Keratinocyte (primary cell): ENCODE measurements at regions not wholly inside any gene's neighbourhood (a gene's known extent, or its start where the extent isn't known, plus 50 kb on each side); places are given as distances from the start of the nearest gene placed in this dataset.
"Not testable (repeated sequence)": the region's sequence is repeated elsewhere in the genome, so short reads cannot be mapped to it uniquely, and the experiment has no call there.

Source experiments
- DNase-seq: peaks from one replicate; pipeline ENCODE4 v3.0.0-alpha.2; 2011; ENCODE audit warnings: low read depth, missing footprints, low spot score
- FAIRE-seq: peaks from 2 replicates; lab custom pipeline; 2011; peaks lifted over from hg19 to GRCh38; lab: Jason Lieb, UNC
- H2AFZ ChIP-seq: 2 replicates; pipeline ENCODE4 v1.6.0; 2012; ENCODE audit warnings: low read length, control low read depth, inconsistent platforms; ENCODE audit not compliant: control insufficient read depth
- H3K27ac ChIP-seq: 2 replicates; pipeline ENCODE4 v1.5.1; 2011; ENCODE audit warnings: low read length; ENCODE audit not compliant: control insufficient read depth, insufficient read depth
- H3K27me3 ChIP-seq: 3 replicates; pipeline ENCODE4 v1.6.0; 2011; ENCODE audit warnings: low read length; ENCODE audit not compliant: control insufficient read depth, insufficient read depth; ENCODE audit errors: extremely low read depth
- H3K36me3 ChIP-seq, 2 experiments: 2 replicates in 1 of 2; 3 replicates in 1 of 2; pipeline ENCODE4 v1.5.1; 2011; ENCODE audit warnings: low read length in 2 of 2, mild to moderate bottlenecking in 1 of 2; ENCODE audit not compliant: control insufficient read depth in 2 of 2, insufficient read depth in 2 of 2; ENCODE audit errors: extremely low read depth in 1 of 2
- H3K4me1 ChIP-seq: 3 replicates; pipeline ENCODE4 v1.5.1; 2011; ENCODE audit warnings: low read length; ENCODE audit not compliant: control insufficient read depth, insufficient read depth; ENCODE audit errors: extremely low read depth
- H3K4me2 ChIP-seq: 3 replicates; pipeline ENCODE4 v1.6.0; 2011; ENCODE audit warnings: low read depth, low read length; ENCODE audit not compliant: control insufficient read depth, insufficient read depth; ENCODE audit errors: extremely low read depth
- H3K4me3 ChIP-seq, 3 experiments: fragments of 200-600 bp in 1 of 3; sonication (generic) in 1 of 3; 2 replicates in 2 of 3; 3 replicates in 1 of 3; pipeline ENCODE4 v1.5.1; 2011 to 2016; ENCODE audit warnings: low read length in 3 of 3, mild to moderate bottlenecking in 3 of 3, control low read depth in 2 of 3, inconsistent platforms in 1 of 3, low read depth in 1 of 3, mixed read lengths in 1 of 3, mixed run types in 1 of 3, moderate library complexity in 1 of 3; ENCODE audit not compliant: control insufficient read depth in 2 of 3, insufficient read depth in 2 of 3; ENCODE audit errors: extremely low read depth in 1 of 3
- H3K79me2 ChIP-seq: 2 replicates; pipeline ENCODE4 v1.6.0; 2012; ENCODE audit warnings: low read length; ENCODE audit not compliant: control insufficient read depth, insufficient read depth
- H3K9ac ChIP-seq: 3 replicates; pipeline ENCODE4 v1.6.0; 2011; ENCODE audit warnings: low read length; ENCODE audit not compliant: control insufficient read depth, insufficient read depth; ENCODE audit errors: extremely low read depth
- H3K9me1 ChIP-seq: 3 replicates; pipeline ENCODE4 v1.6.0; 2011; ENCODE audit warnings: low read length; ENCODE audit not compliant: control insufficient read depth, insufficient read depth; ENCODE audit errors: extremely low read depth
- H3K9me3 ChIP-seq: 2 replicates; pipeline ENCODE4 v1.5.1; 2012; ENCODE audit warnings: low read depth, low read length; ENCODE audit not compliant: control insufficient read depth
- H4K20me1 ChIP-seq: 3 replicates; pipeline ENCODE4 v1.6.0; 2011; ENCODE audit warnings: low read length; ENCODE audit not compliant: control insufficient read depth, insufficient read depth; ENCODE audit errors: extremely low read depth
- EZH2 ChIP-seq: IDR thresholded peaks from one replicate; pipeline ENCODE4 v1.6.1; 2012; ENCODE audit warnings: inconsistent platforms, mild to moderate bottlenecking, low read length, moderate library complexity
- dilution Hi-C: fragments of 300-500 bp; cut with MboI; formaldehyde crosslinking; loops from one replicate; pipeline ENCODE4 v1.7.0; 2020; ENCODE audit warnings: low sequenced_read_pairs; ENCODE audit not compliant: extremely low pct_ligation_motif_present
- TF ChIP-seq, protein P1 (sequence below), 3 experiments: IDR thresholded peaks in 1 of 3; conservative IDR thresholded peaks in 1 of 3; optimal IDR thresholded peaks in 1 of 3; 2 replicates in 2 of 3; 3 replicates in 1 of 3; pipeline versions ENCODE3 to v1.5.1; 2011; ENCODE audit warnings: low read length in 3 of 3, mild to moderate bottlenecking in 3 of 3, moderate library complexity in 2 of 3, control low read depth in 1 of 3, inconsistent platforms in 1 of 3; ENCODE audit not compliant: insufficient read depth in 2 of 3; ENCODE audit errors: extremely low read depth in 1 of 3

- Histone ChIP-seq H3K27me3 (no peaks in the 10 kb centered on the region), H3K4me2 (no peak overlapping the region), H3K79me2 (no peaks in the 10 kb centered on the region), H3K4me1 (no peaks in the 10 kb centered on the region), H3K27ac (no peak overlapping the region), H3K36me3 (no peaks in the 10 kb centered on the region), H3K9me1 (no peaks in the 10 kb centered on the region), H3K9ac (no peak overlapping the region), H2AFZ (no peak overlapping the region), H3K9me3 (no peaks in the 10 kb centered on the region), H3K4me3 (no peak overlapping the region), H4K20me1 (no peaks in the 10 kb centered on the region)
- dilution Hi-C loops, result no loop called here
- FAIRE-seq, result no peak
- no peak for DNase-seq
- no peak for TF ChIP-seq EZH2
- TF ChIP-seq, protein P1, sequence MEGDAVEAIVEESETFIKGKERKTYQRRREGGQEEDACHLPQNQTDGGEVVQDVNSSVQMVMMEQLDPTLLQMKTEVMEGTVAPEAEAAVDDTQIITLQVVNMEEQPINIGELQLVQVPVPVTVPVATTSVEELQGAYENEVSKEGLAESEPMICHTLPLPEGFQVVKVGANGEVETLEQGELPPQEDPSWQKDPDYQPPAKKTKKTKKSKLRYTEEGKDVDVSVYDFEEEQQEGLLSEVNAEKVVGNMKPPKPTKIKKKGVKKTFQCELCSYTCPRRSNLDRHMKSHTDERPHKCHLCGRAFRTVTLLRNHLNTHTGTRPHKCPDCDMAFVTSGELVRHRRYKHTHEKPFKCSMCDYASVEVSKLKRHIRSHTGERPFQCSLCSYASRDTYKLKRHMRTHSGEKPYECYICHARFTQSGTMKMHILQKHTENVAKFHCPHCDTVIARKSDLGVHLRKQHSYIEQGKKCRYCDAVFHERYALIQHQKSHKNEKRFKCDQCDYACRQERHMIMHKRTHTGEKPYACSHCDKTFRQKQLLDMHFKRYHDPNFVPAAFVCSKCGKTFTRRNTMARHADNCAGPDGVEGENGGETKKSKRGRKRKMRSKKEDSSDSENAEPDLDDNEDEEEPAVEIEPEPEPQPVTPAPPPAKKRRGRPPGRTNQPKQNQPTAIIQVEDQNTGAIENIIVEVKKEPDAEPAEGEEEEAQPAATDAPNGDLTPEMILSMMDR (optimal IDR thresholded peaks at IDR 0.05 in 1 of 3, IDR thresholded peaks at IDR 0.05 in 1 of 3, conservative IDR thresholded peaks at IDR 0.05 in 1 of 3; ENCODE audit: extremely low read depth in 1 of 3, insufficient read depth in 2 of 3, low read length in 3 of 3), result no peak
Measured at GRCh38 chr14:29007990-29008389, 241.4 kb downstream of the FOXG1 start.

DNA sequence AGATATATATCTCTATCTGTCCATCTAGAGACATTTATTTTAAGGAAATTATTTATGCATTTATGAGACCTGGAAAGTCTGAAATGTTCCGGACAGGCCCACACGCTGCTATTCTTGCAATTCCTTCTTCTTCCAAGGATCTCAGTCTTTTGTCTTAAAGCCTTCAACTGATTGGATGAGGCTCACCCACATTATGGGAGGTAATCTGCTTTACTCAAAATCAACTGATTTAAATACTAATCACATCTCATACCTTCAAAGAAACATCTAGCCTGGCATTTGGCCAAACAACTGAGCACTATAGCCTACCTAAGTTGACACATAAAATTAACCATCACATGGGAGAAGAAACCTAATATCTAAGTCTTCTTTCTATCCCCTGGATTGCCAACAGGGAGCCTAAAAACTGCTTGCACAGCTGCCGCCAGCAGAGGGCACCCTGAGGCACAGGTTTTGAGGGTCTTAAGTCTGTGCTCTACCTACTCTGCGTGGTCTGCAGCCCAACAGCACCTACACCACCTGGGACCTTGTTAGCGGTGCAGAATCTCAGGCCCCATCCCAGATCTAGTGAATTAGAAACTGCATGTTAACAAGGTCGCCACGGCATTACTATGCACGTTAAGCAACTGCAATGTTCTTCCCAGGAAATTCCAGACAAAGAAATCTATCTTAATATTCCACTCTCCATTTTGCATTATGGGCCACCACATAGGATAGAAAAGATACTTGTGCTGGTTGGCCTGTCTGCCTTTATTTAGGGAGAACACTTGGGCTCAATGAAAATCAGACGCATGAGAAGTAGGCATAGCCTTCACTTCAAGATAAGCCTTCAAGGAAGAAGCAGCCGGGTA is 249.7 kb downstream of the FOXG1 start:
- Histone ChIP-seq H3K4me2 (no peak overlapping the region), H3K4me1 (no peaks in the 10 kb centered on the region), H3K9me1 (no peaks in the 10 kb centered on the region), H3K9me3 (no peaks in the 10 kb centered on the region), H3K4me3 (no peak overlapping the region), H3K79me2 (no peaks in the 10 kb centered on the region), H2AFZ (no peak overlapping the region), H3K27ac (no peak overlapping the region), H4K20me1 (no peaks in the 10 kb centered on the region), H3K36me3 (no peaks in the 10 kb centered on the region), H3K9ac (no peak overlapping the region), H3K27me3 (no peaks in the 10 kb centered on the region)
- no peak for FAIRE-seq
- dilution Hi-C loops, result no loop called here
- DNase-seq, result no peak
- no peak for TF ChIP-seq EZH2
- TF ChIP-seq, protein P1 (optimal IDR thresholded peaks at IDR 0.05 in 1 of 3, IDR thresholded peaks at IDR 0.05 in 1 of 3, conservative IDR thresholded peaks at IDR 0.05 in 1 of 3; ENCODE audit: extremely low read depth in 1 of 3, insufficient read depth in 2 of 3, low read length in 3 of 3), result peak; percentile 51 to 71 (median 63)

GRCh38 chr14:29023505-29023904 is 256.9 kb downstream of the FOXG1 start:
- H3K9ac ChIP-seq, H3K4me1 ChIP-seq, H3K4me2 ChIP-seq, H3K79me2 ChIP-seq, H3K4me3 ChIP-seq, H3K27ac ChIP-seq, H3K36me3 ChIP-seq, H3K9me1 ChIP-seq, DNase-seq, FAIRE-seq, H2AFZ ChIP-seq, H3K9me3 ChIP-seq, dilution Hi-C loops, H4K20me1 ChIP-seq, H3K27me3 ChIP-seq: not testable (repeated sequence)

GRCh38 chr14:29027441-29027840 is 260.9 kb downstream of the FOXG1 start:
- H3K27ac ChIP-seq, FAIRE-seq, H2AFZ ChIP-seq, H3K27me3 ChIP-seq, H3K79me2 ChIP-seq, H3K36me3 ChIP-seq, H3K4me1 ChIP-seq, H3K9ac ChIP-seq, H4K20me1 ChIP-seq, dilution Hi-C loops, DNase-seq, H3K4me3 ChIP-seq, H3K4me2 ChIP-seq, H3K9me1 ChIP-seq, H3K9me3 ChIP-seq: not testable (repeated sequence)
